ENCODE measurements at regions not wholly inside any gene's neighbourhood (a gene's known extent, or its start where the extent isn't known, plus 50 kb on each side); places are given as distances from the start of the nearest gene placed in this dataset.

GRCh38 chr11:82465481-82465880, 268.2 kb downstream of the FAM181B start:
- H3K27me3 ChIP-seq: no peaks in the 10 kb centered on the region
- H3K4me1 ChIP-seq (replicated peaks in 1 of 2): no peaks in the 10 kb centered on the region
- intact Hi-C loops (cut with DNase I): no loop called here
- WGBS, 4 donors: 82 to 88% (median 86%) methylated on average over 2 of the region's 2 CpGs
- TF ChIP-seq, protein P1, sequence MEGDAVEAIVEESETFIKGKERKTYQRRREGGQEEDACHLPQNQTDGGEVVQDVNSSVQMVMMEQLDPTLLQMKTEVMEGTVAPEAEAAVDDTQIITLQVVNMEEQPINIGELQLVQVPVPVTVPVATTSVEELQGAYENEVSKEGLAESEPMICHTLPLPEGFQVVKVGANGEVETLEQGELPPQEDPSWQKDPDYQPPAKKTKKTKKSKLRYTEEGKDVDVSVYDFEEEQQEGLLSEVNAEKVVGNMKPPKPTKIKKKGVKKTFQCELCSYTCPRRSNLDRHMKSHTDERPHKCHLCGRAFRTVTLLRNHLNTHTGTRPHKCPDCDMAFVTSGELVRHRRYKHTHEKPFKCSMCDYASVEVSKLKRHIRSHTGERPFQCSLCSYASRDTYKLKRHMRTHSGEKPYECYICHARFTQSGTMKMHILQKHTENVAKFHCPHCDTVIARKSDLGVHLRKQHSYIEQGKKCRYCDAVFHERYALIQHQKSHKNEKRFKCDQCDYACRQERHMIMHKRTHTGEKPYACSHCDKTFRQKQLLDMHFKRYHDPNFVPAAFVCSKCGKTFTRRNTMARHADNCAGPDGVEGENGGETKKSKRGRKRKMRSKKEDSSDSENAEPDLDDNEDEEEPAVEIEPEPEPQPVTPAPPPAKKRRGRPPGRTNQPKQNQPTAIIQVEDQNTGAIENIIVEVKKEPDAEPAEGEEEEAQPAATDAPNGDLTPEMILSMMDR (IDR thresholded peaks at IDR 0.05): no peak
- H3K4me3 ChIP-seq: no peak overlapping the region
- H3K27ac ChIP-seq: no peak overlapping the region
- H3K36me3 ChIP-seq (replicated peaks in 1 of 2): no peaks in the 10 kb centered on the region
- no peaks in the 10 kb centered on the region for H3K9me3 ChIP-seq (replicated peaks in 1 of 3)
- no peak for DNase-seq

- H3K9me3 ChIP-seq (replicated peaks in 1 of 3): no peaks in the 10 kb centered on the region
- intact Hi-C loops (cut with DNase I): no loop called here
- TF ChIP-seq, protein P1 (IDR thresholded peaks at IDR 0.05): no peak
- TF ChIP-seq POLR2A (IDR thresholded peaks at IDR 0.05): no peak
- H3K36me3 ChIP-seq (replicated peaks in 1 of 2): no peaks in the 10 kb centered on the region
- H3K4me1 ChIP-seq (replicated peaks in 1 of 2): no peaks in the 10 kb centered on the region
- H3K4me3 ChIP-seq: no peak overlapping the region
- DNase-seq: no peak
- no peaks in the 10 kb centered on the region for H3K27me3 ChIP-seq
- no peak overlapping the region for H3K27ac ChIP-seq
- 66 to 77% (median 69%) methylated on average over 4 of the region's 4 CpGs for WGBS, 4 donors
Measured at GRCh38 chr11:82462608-82463242, 270.9 kb downstream of the FAM181B start.

GRCh38 chr11:82458761-82459160, 274.9 kb downstream of the FAM181B start:
- no peaks in the 10 kb centered on the region for H3K27me3 ChIP-seq
- no peaks in the 10 kb centered on the region for H3K36me3 ChIP-seq (replicated peaks in 1 of 2)
- no peaks in the 10 kb centered on the region for H3K4me1 ChIP-seq (replicated peaks in 1 of 2)
- H3K9me3 ChIP-seq (replicated peaks in 1 of 3): no peaks in the 10 kb centered on the region
- no peak for DNase-seq
- H3K27ac ChIP-seq: no peak overlapping the region
- no peak for TF ChIP-seq POLR2A (IDR thresholded peaks at IDR 0.05)
- TF ChIP-seq, protein P1 (IDR thresholded peaks at IDR 0.05): no peak
- 26 to 47% (median 33%) methylated on average over 4 of the region's 4 CpGs for WGBS, 4 donors
- intact Hi-C loops (cut with DNase I): no loop called here
- H3K4me3 ChIP-seq: no peak overlapping the region

DNA sequence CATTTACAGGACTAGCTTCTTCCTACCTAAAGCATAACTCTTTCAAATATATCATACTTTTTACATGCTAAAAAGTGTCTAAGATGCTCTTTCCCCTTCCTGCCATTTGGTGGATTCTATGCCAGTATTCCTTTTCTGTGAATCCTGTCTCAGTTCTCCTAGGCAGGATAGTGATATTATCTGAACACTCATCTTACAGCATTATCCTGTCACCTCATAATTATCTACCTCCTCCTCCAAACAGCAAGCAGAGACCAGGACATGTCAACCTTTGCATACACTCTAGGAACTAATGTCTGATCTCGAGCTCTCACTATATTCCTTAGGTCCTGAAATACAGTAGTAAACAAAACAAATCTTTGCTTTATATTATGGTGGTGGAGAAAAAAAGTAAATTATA, 275.5 kb downstream of the FAM181B start:
- H3K4me3 ChIP-seq: no peak overlapping the region
- 59 to 83% (median 73%) methylated on average over 1 of the region's 1 CpG for WGBS, 4 donors
- H3K27ac ChIP-seq: no peak overlapping the region
- no peaks in the 10 kb centered on the region for H3K27me3 ChIP-seq
- H3K9me3 ChIP-seq (replicated peaks in 1 of 3): no peaks in the 10 kb centered on the region
- H3K4me1 ChIP-seq (replicated peaks in 1 of 2): no peaks in the 10 kb centered on the region
- no peak for TF ChIP-seq POLR2A (IDR thresholded peaks at IDR 0.05)
- TF ChIP-seq, protein P1 (IDR thresholded peaks at IDR 0.05): no peak
- intact Hi-C loops (cut with DNase I): no loop called here
- H3K36me3 ChIP-seq (replicated peaks in 1 of 2): no peaks in the 10 kb centered on the region
- DNase-seq: no peak

Measured in adrenal gland (tissue), 9 donors.